Uterus (tissue), 3 donors: ENCODE measurements at regions not wholly inside any gene's neighbourhood (a gene's known extent, or its start where the extent isn't known, plus 50 kb on each side); places are given as distances from the start of the nearest gene placed in this dataset.

ENCODE experiments used
- DNase-seq, 2 donors: peaks; one replicate each; pipeline ENCODE4 v3.0.0-alpha.2; 2019 to 2020
- H3K27ac ChIP-seq, 2 donors: fragments of 200-600 bp; sonication (generic); 1 replicate in 1 of 2; 2 replicates in 1 of 2; pipeline ENCODE4 v1.5.1; 2016 to 2018
- H3K27me3 ChIP-seq, 2 donors: fragments of 200-600 bp; sonication (generic); one replicate each; pipeline ENCODE4 v1.5.1; 2018 to 2019; ENCODE audit warnings: control low read depth in 1 of 2
- H3K36me3 ChIP-seq, 2 donors: fragments of 200-600 bp; sonication (generic); one replicate each; pipeline ENCODE4 v1.5.1; 2019; ENCODE audit warnings: control low read depth in 1 of 2
- H3K4me1 ChIP-seq, 2 donors: fragments of 200-600 bp; sonication (generic); one replicate each; pipeline ENCODE4 v1.5.1; 2018 to 2019; ENCODE audit warnings: control low read depth in 1 of 2
- H3K4me3 ChIP-seq, 2 donors: fragments of 200-600 bp; sonication (generic); 1 replicate in 1 of 2; 2 replicates in 1 of 2; pipeline ENCODE4 v1.5.1; 2018 to 2019; ENCODE audit warnings: mild to moderate bottlenecking in 1 of 2
- H3K9me3 ChIP-seq, 2 donors: fragments of 200-600 bp; sonication (generic); one replicate each; pipeline ENCODE4 v1.5.1; 2019; ENCODE audit warnings: control low read depth in 1 of 2
- CTCF ChIP-seq, 4 experiments: fragments of 200-600 bp in 2 of 4; fragments of 450-650 bp in 2 of 4; sonication (generic) in 2 of 4; IDR thresholded peaks; one replicate each; pipeline ENCODE4 v1.5.1; 2016 to 2019; ENCODE audit warnings: antibody characterized with exemption in 4 of 4, mild to moderate bottlenecking in 2 of 4, moderate library complexity in 1 of 4
- POLR2A ChIP-seq, 2 donors: fragments of 450-650 bp; IDR thresholded peaks; one replicate each; pipeline ENCODE4 v1.6.1; 2016; ENCODE audit warnings: antibody characterized with exemption in 2 of 2, mild to moderate bottlenecking in 1 of 2, moderate library complexity in 1 of 2
- intact Hi-C: fragments of 100-400 bp; cut with DNase I; formaldehyde crosslinking; loops from one replicate; pipeline ENCODE4 v1.15.1; 2023; ENCODE audit warnings: low total_unique reads
- donor health status: DM: yes; HTN: yes; CAD: no.

- Histone ChIP-seq H3K4me3 (no peak overlapping the region), H3K4me1 (peaks cover 0 to 6% of the 10 kb centered on the region in 2 donors), H3K27ac (no peak overlapping the region), H3K36me3 (no peaks in the 10 kb centered on the region), H3K9me3 (no peaks in the 10 kb centered on the region), H3K27me3 (no peaks in the 10 kb centered on the region)
- no peak for TF ChIP-seq CTCF (IDR thresholded peaks at IDR 0.05)
- no peak for TF ChIP-seq POLR2A (IDR thresholded peaks at IDR 0.05)
- no peak for DNase-seq
- intact Hi-C loops, result no loop called here
These were observed 87.6 kb upstream of the TRABD2B start for GRCh38 chr1:48084826-48085225.

- no peaks in the 10 kb centered on the region for H3K9me3 ChIP-seq
- H3K4me3 ChIP-seq, result no peak overlapping the region
- H3K27me3 ChIP-seq, result no peaks in the 10 kb centered on the region
- intact Hi-C loops, result no loop called here
- TF ChIP-seq POLR2A (IDR thresholded peaks at IDR 0.05) (no peak), CTCF (IDR thresholded peaks at IDR 0.05) (no peak)
- H3K4me1 ChIP-seq, result peaks cover 0 to 6% of the 10 kb centered on the region in 2 donors
- no peaks in the 10 kb centered on the region for H3K36me3 ChIP-seq
- DNase-seq, result peak in 1 of 2 donors; percentile 34
- H3K27ac ChIP-seq, result peak overlapping the region in 1 of 2 donors; percentile 13
These were observed 85.2 kb upstream of the TRABD2B start for GRCh38 chr1:48082271-48082962.

DNA sequence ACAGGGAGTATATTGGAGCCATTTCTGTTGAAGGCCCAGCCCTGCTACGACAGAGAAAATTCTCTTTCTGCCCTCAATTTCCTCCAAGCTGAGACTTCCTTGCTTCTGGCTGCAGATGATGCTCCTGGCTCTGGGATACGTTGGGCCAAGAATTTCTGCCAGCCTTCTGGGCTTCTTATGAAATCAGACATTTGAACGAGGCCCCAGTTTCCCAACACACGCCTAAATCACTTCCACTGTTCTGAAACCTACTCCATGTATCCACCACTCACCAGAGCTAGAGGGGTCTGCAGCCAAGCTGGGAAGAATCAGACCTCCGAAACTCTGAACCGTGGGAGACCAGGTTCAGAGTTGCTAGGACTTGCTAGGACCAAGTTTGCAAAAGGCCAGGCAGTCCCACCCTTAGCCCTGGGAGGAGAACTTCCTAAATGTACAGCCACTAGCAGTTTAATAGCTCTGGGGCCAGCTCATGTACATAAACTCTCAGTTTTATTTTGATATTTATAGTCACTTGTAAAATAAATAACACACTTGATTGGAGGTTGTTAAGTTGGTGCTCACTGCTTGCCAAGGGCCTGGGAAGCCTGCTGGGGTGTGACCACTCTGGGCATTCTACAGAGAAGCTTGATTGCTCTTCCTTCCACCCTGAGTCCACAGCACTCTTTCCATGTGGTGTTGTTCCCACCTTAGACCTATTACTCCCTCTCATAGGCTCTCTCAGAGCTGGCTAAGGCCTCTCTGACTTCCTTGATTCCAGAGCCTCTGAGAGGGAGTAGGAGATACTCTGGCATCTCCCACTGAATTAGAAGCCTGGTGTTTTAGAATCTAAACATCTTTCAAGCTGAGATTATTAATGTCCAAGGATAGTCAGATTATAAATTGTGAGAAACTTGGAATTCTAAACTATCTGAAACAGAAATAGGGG lies 83.4 kb upstream of the TRABD2B start:
- Histone ChIP-seq H3K27ac (no peak overlapping the region), H3K4me1 (peaks cover 0 to 6% of the 10 kb centered on the region in 2 donors), H3K4me3 (no peak overlapping the region), H3K9me3 (no peaks in the 10 kb centered on the region), H3K36me3 (no peaks in the 10 kb centered on the region), H3K27me3 (no peaks in the 10 kb centered on the region)
- DNase-seq, result no peak
- intact Hi-C loops, result no loop called here
- no peak for TF ChIP-seq CTCF (IDR thresholded peaks at IDR 0.05)

DNA sequence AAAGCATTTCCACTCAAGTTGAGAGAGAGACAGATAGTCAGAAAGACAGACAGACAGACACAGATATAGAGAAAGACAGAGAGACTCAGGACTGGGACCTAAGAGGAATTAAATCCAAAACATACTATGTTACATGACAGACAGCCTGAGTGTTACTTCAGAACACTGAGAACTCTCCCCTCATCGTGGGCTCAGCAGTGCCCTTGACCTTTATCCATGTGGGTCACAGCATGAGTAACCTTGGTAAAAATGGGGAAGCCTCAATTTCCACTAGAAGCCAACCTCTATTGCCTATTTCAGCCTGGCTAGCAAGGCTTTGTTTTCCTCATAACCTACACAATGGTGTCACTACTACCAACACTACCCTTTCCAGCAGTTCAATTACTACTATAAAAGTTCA lies 81.9 kb upstream of the TRABD2B start:
- Histone ChIP-seq H3K4me3 (no peak overlapping the region), H3K27ac (no peak overlapping the region), H3K9me3 (no peaks in the 10 kb centered on the region), H3K27me3 (no peaks in the 10 kb centered on the region), H3K36me3 (no peaks in the 10 kb centered on the region), H3K4me1 (peaks cover 0 to 6% of the 10 kb centered on the region in 2 donors)
- no peak for DNase-seq
- intact Hi-C loops, result no loop called here
- TF ChIP-seq CTCF (IDR thresholded peaks at IDR 0.05), result no peak
- TF ChIP-seq POLR2A (IDR thresholded peaks at IDR 0.05), result no peak

DNA sequence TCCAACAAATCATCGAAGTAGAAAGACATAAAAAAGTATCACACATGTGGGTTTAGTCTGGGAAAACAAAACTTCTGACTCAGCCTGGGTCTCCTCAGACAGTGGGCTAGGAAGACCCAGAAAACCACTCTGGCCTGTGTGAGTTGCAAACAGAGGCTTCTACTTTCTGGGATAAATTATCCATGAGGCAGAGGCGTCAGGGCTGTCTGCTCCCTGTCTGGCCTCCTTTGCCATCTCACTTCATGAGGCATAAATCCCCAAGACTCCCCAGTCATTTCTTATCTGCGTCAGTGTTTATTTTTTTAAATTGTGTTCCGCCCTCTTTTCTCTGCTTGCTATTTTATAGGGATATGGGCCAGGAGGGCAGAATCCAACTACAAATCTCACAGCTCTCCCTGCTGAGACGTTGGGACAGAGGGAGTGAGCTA lies 80.6 kb upstream of the TRABD2B start:
- H3K27ac ChIP-seq, result no peak overlapping the region
- H3K9me3 ChIP-seq, result no peaks in the 10 kb centered on the region
- intact Hi-C loops, result no loop called here
- no peak overlapping the region for H3K4me3 ChIP-seq
- peaks cover 0 to 6% of the 10 kb centered on the region in 2 donors for H3K4me1 ChIP-seq
- no peak for TF ChIP-seq POLR2A (IDR thresholded peaks at IDR 0.05)
- H3K36me3 ChIP-seq, result no peaks in the 10 kb centered on the region
- no peaks in the 10 kb centered on the region for H3K27me3 ChIP-seq
- no peak for DNase-seq
